ENCODE measurements at regions not wholly inside any gene's neighbourhood (a gene's known extent, or its start where the extent isn't known, plus 50 kb on each side); places are given as distances from the start of the nearest gene placed in this dataset.

DNA sequence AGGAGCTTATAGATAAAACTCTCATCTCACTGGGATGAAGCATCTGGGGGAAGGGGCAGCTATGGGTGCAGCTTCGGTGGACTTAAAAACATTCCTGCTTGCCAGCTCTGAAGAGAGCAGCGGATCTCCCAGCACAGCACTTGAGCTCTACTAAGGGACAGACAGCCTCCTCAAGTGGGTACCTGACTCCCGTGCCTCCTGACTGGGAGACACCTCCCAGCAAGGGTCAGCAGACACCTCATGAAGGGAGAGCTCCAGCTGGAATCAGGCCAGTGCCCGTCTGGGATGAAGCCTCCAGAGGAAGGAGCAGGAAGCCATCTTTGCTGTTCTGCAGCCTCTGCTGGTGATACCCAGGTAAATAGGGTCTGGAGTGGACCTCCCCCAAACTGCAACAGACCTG, 345.2 kb upstream of the SYT1 start:
- no peaks in the 10 kb centered on the region for H4K20me1 ChIP-seq (ENCODE audit: low read length)
- no peaks in the 10 kb centered on the region for H3K79me2 ChIP-seq (ENCODE audit: low read length)
- no peaks in the 10 kb centered on the region for H3K4me1 ChIP-seq (ENCODE audit: insufficient read depth, low read length)
- H3K9ac ChIP-seq (ENCODE audit: low read length) = no peak overlapping the region
- no peak for TF ChIP-seq EZH2 (IDR thresholded peaks at IDR 0.05; ENCODE audit: low read length, unreplicated experiment)
- TF ChIP-seq EZH2phosphoT487 (IDR thresholded peaks at IDR 0.05; ENCODE audit: borderline replicate concordance, low read length) = no peak
- no peak for TF ChIP-seq CTCF (conservative IDR thresholded peaks at IDR 0.05; ENCODE audit: low read depth, low read length)
- CTCF ChIA-PET = no interaction called here
- no peak overlapping the region for H3K27ac ChIP-seq (ENCODE audit: low read length)
- no peak overlapping the region for H3K4me2 ChIP-seq (ENCODE audit: low read length)
- no peak overlapping the region for H2AFZ ChIP-seq (ENCODE audit: low read length)
- H3K9me2 ChIP-seq (replicated peaks; ENCODE audit: low read length) = no peaks in the 10 kb centered on the region
- no peaks in the 10 kb centered on the region for H3F3A ChIP-seq (ENCODE audit: low read length, unreplicated experiment)
- no peaks in the 10 kb centered on the region for H3K36me3 ChIP-seq (ENCODE audit: low read depth, low read length)
- BruUV-seq (replicated peaks) = no TSS peak
- H3K9me3 ChIP-seq (ENCODE audit: low read length) = no peaks in the 10 kb centered on the region
- intact Hi-C loops (cut with micrococcal nuclease) = no loop called here
- H3K4me3 ChIP-seq (ENCODE audit: low read length) = no peak overlapping the region
- ATAC-seq = no peak
- DNase-seq = no peak
- H3K27me3 ChIP-seq (ENCODE audit: low read length) = no peaks in the 10 kb centered on the region
- POLR2A ChIA-PET (ENCODE audit: unreplicated experiment) = no interaction called here

GRCh38 chr12:78530100-78530765, 334.3 kb upstream of the SYT1 start:
- intact Hi-C loops (cut with micrococcal nuclease) = no loop called here
- Histone ChIP-seq H2AFZ (ENCODE audit: low read length) (no peak overlapping the region), H3F3A (ENCODE audit: low read length, unreplicated experiment) (no peaks in the 10 kb centered on the region), H3K9ac (ENCODE audit: low read length) (no peak overlapping the region), H3K36me3 (ENCODE audit: low read depth, low read length) (no peaks in the 10 kb centered on the region), H3K27me3 (ENCODE audit: low read length) (no peaks in the 10 kb centered on the region), H3K4me2 (ENCODE audit: low read length) (no peak overlapping the region), H3K9me3 (ENCODE audit: low read length) (no peaks in the 10 kb centered on the region), H3K4me1 (ENCODE audit: insufficient read depth, low read length) (no peaks in the 10 kb centered on the region), H3K27ac (ENCODE audit: low read length) (no peak overlapping the region), H3K9me2 (replicated peaks; ENCODE audit: low read length) (no peaks in the 10 kb centered on the region), H3K4me3 (ENCODE audit: low read length) (no peak overlapping the region), H4K20me1 (ENCODE audit: low read length) (no peaks in the 10 kb centered on the region), H3K79me2 (ENCODE audit: low read length) (no peaks in the 10 kb centered on the region)
- ChIA-PET CTCF (no interaction called here), POLR2A (ENCODE audit: unreplicated experiment) (no interaction called here)
- no peak for ATAC-seq
- BruUV-seq (replicated peaks) = no TSS peak
- TF ChIP-seq EZH2phosphoT487 (IDR thresholded peaks at IDR 0.05; ENCODE audit: borderline replicate concordance, low read length) (no peak), CTCF (conservative IDR thresholded peaks at IDR 0.05; ENCODE audit: low read depth, low read length) (no peak), EZH2 (IDR thresholded peaks at IDR 0.05; ENCODE audit: low read length, unreplicated experiment) (no peak)
- no peak for DNase-seq

GRCh38 chr12:78531831-78532458, 332.6 kb upstream of the SYT1 start:
- TF ChIP-seq EZH2phosphoT487 (IDR thresholded peaks at IDR 0.05; ENCODE audit: borderline replicate concordance, low read length) (no peak), EZH2 (IDR thresholded peaks at IDR 0.05; ENCODE audit: low read length, unreplicated experiment) (no peak), CTCF (conservative IDR thresholded peaks at IDR 0.05; ENCODE audit: low read depth, low read length) (no peak)
- H4K20me1 ChIP-seq (ENCODE audit: low read length) = no peaks in the 10 kb centered on the region
- no peaks in the 10 kb centered on the region for H3K36me3 ChIP-seq (ENCODE audit: low read depth, low read length)
- no peaks in the 10 kb centered on the region for H3K27me3 ChIP-seq (ENCODE audit: low read length)
- no peak overlapping the region for H3K4me3 ChIP-seq (ENCODE audit: low read length)
- no peaks in the 10 kb centered on the region for H3K9me2 ChIP-seq (replicated peaks; ENCODE audit: low read length)
- no peaks in the 10 kb centered on the region for H3K4me1 ChIP-seq (ENCODE audit: insufficient read depth, low read length)
- BruUV-seq (replicated peaks) = no TSS peak
- DNase-seq (no peak), ATAC-seq (no peak)
- H3K4me2 ChIP-seq (ENCODE audit: low read length) = no peak overlapping the region
- H2AFZ ChIP-seq (ENCODE audit: low read length) = no peak overlapping the region
- no peak overlapping the region for H3K27ac ChIP-seq (ENCODE audit: low read length)
- no peaks in the 10 kb centered on the region for H3K79me2 ChIP-seq (ENCODE audit: low read length)
- no peak overlapping the region for H3K9ac ChIP-seq (ENCODE audit: low read length)
- CTCF ChIA-PET = interaction anchor here (0.6 kb wide), 1 partner anchor 347 kb away, joined by 4 read pairs; no protein-coding TSS in a partner anchor
- POLR2A ChIA-PET (ENCODE audit: unreplicated experiment) = no interaction called here
- H3F3A ChIP-seq (ENCODE audit: low read length, unreplicated experiment) = no peaks in the 10 kb centered on the region
- H3K9me3 ChIP-seq (ENCODE audit: low read length) = no peaks in the 10 kb centered on the region
- intact Hi-C loops (cut with micrococcal nuclease) = no loop called here
